HG03354 (cell line): ENCODE measurements at regions not wholly inside any gene's neighbourhood (a gene's known extent, or its start where the extent isn't known, plus 50 kb on each side); places are given as distances from the start of the nearest gene placed in this dataset.
"Not testable (repeated sequence)": the region's sequence is repeated elsewhere in the genome, so short reads cannot be mapped to it uniquely, and the experiment has no call there.

Experiments used
- ATAC-seq: cut with Tn5 transposase; IDR thresholded peaks from one replicate; pipeline ENCODE4 v1.9.1; 2021; ENCODE audit warnings: mild to moderate bottlenecking; ENCODE audit not compliant: unreplicated experiment, poor library complexity, severe bottlenecking

- ATAC-seq = no peak
Observed at GRCh38 chr2:189305291-189305943, 125.9 kb upstream of the COL5A2 start.

DNA sequence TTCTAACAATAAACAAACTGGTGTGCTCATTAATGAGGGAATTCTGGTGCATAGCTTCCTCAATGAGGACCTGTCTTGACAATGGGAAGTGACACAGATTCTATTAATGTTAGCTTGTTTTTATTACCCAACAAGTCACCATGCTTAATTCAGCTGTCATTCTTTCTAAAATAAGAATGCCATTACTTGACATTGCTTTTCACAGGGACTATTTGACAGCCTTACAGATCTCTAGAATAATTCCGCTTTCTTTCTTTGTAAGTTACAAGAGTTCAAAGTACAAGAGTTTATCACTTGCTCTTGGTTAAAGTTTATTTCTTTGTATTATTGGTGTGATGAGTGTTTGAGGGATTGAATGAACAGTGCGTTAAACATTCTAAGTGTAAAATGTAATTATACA lies 127.0 kb upstream of the COL5A2 start:
- no peak for ATAC-seq

DNA sequence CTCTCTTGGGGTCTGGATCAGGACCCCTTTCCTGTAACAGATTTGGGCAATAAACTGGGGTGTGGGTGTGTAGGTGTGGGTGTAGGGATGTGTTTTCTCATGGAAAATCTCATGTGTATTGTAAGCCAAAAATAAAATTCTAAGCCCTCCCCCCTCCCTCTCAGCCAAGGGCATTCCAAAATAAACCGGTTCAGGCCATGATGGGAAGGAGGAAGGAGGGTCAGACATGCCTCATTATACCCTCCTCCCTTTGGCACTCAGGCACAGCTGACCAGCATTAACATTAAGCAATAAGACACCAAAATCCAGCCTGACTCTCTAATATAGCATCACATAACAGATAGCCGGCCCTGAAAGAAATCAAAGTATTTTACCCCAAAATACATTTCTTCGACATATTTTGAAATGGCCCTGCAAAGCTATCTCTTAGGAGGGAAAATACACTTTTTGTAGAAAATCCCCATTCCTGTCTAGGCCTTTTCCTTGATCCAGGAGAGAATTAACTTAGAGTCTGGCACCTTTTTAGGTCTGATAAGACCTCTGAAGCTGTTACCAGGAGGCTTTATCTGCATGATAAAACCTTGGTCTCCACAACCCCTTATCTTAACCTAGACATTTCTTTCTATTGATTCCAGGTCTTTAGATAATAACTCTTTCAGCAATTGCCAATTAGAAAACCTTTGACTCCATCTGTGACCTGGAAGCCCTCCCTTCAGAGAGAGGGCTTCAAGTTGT lies 128.7 kb upstream of the COL5A2 start:
- ATAC-seq = no peak

DNA sequence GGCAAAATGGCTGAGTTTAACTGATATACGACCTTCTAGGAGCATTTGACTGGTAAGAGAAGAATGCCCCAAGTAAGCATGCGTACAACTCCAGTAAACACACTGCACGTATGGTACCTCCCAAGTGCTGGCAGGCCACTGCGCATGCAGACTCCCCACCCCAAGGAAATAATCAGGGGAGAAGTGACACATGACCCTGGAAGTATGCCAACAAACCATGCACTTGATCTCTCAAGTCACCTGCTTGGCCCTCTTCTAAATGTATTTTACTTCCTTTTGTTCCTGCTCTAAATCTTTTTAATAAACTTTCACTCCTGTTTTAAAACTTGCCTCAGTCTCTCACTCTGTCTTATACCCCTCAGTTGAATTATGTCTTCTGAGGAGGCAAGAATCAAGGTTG lies 129.8 kb upstream of the COL5A2 start:
- ATAC-seq = no peak

DNA sequence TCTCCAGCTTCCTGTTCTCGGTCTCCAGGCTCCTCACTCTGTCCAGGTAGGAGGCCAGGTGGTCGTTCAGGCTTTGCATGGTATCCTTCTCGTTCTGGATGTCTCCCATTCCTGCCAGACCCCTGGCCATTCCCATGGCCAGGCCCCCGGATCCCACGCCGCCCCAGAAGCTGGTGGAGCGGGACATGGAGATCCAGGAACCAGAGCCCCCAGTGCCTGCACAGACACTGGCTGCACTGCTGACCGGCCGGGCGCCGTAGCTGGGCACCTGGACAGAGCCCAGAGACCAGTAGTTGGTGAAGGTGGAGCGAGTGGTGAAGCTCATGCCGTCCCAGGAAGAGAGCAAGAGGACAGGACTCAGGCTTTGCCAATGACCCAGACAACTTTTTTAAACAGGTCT lies 129.1 kb upstream of the WDR75 start:
- no peak for ATAC-seq

GRCh38 chr2:189312643-189313042 lies 128.6 kb upstream of the WDR75 start:
- ATAC-seq = no peak

DNA sequence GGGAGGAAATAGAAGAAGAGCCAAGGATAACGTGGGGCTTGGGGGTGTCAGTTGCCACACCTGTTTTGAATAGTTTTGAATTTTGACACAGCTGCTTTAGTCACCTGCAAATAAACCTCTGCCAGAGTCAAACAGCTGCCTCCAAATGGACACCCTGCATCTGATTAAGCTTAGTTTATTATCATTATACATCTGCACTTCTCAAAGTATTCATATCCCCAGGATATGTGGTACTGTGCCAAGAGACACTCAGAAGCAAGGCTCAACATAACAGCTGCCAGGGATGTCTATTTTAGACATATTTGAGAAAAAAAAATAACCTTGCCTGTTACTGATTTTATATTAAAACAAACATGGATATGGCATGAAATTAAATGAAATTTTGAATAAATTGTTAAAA lies 122.5 kb upstream of the WDR75 start:
- no peak for ATAC-seq

- ATAC-seq = not testable (repeated sequence)
Observed at GRCh38 chr2:189319424-189319823, 121.8 kb upstream of the WDR75 start.

- ATAC-seq = no peak
Observed at GRCh38 chr2:189327879-189328847, 113.1 kb upstream of the WDR75 start.

- no peak for ATAC-seq
Observed at GRCh38 chr2:189328848-189329245, 112.4 kb upstream of the WDR75 start.

GRCh38 chr2:189336276-189336975 lies 104.8 kb upstream of the WDR75 start:
- no peak for ATAC-seq

- no peak for ATAC-seq
Observed at GRCh38 chr2:189337656-189338055, 103.6 kb upstream of the WDR75 start.

DNA sequence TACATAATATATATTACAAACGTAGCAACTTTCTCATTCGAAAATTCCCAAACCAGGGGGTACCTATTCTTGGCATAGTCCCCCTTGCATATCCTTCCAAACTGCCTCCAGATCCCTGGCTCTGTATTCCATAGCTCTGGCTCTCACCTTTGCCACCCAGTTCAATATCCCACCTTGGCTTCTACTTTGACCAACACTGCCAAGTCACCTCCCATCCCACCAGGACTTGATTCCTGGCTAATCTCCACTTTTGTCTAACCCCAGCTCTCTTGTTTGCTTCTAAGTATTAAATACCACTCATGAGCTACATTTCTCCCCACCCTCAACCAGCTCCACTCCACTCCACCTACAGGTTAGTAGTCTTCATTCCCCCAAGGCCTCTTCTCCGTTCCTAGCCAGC lies 103.2 kb upstream of the WDR75 start:
- ATAC-seq = no peak

DNA sequence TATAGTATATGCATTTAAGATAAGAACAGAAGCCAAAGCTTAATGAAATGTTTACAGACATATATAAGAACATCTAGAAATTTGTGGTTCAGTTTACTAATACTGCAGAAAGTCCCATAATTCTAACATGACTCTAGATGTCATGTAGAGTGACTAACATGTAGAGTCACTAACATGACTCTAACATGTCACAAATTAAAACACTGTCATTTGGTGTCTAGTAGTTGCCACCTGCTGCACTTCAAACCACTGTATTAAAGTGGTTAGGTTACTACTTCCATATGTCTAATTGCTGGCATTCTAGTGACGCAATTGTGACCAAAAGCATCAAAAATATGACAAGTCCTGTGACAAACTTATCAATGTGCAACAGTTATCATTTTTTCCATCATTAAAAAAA lies 100.2 kb upstream of the WDR75 start:
- ATAC-seq = no peak

DNA sequence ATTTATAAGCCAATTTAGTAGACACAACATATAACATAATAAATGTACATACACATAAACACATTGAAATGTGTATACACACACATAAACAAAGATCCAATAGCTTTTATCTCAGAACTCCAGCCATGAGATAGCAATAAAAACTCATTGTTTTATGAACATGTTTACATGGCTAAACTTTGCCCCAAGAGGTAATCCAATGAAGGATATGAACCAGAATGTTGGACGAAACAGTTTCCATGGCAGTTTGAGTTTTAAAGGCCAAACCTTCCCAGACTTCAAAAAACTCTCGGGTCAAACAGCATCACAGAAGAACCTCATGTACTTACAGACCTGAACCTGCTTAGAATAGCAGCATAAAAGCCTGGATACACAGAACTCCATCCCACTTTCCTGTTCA lies 97.2 kb upstream of the WDR75 start:
- ATAC-seq = no peak

- peak; percentile 65 for ATAC-seq
Observed at GRCh38 chr2:189347540-189347939, 93.7 kb upstream of the WDR75 start.

- ATAC-seq = no peak
Observed at GRCh38 chr2:189348369-189348768, 92.9 kb upstream of the WDR75 start.

- ATAC-seq = no peak
Observed at GRCh38 chr2:189350540-189351209, 90.6 kb upstream of the WDR75 start.

DNA sequence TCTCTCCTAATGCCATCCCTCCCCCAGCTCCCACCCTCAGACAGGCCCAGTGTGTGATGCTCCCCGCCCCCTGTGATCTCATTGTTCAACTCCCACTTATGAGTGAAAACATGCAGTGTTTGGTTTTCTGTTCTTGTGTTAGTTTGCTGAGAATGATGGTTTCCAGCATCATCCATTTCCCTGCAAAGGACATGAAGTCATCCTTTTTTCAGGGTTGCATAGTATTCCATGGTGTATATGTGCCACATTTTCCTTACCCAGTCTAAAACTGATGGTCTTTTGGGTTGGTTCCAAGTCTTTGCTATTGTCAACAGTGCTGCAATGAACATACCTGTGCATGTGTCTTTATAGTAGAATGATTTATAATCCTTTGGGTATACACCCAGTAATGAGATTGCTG lies 89.3 kb upstream of the WDR75 start:
- not testable (repeated sequence) for ATAC-seq
